ENCODE measurements at regions not wholly inside any gene's neighbourhood (a gene's known extent, or its start where the extent isn't known, plus 50 kb on each side); places are given as distances from the start of the nearest gene placed in this dataset.

- DNase-seq: no peak
- peaks cover 2 to 4% (median 2%) of the 10 kb centered on the region in 3 donors for H3K27me3 Mint-ChIP-seq (ENCODE audit: low read depth in 3 of 3)
- no peak overlapping the region for H3K27ac Mint-ChIP-seq
- no peaks in the 10 kb centered on the region for H3K36me3 Mint-ChIP-seq
- no peak overlapping the region for H3K4me3 Mint-ChIP-seq
- no peaks in the 10 kb centered on the region for H3K4me1 Mint-ChIP-seq
- H3K9me3 Mint-ChIP-seq: peaks cover 0 to 17% (median 1%) of the 10 kb centered on the region in 6 donors
These were observed 197.5 kb downstream of the BARX2 start for GRCh38 chr11:129573161-129573560.

GRCh38 chr11:129574431-129574830, 198.8 kb downstream of the BARX2 start:
- no peaks in the 10 kb centered on the region for H3K4me1 Mint-ChIP-seq
- H3K4me3 Mint-ChIP-seq: no peak overlapping the region
- H3K9me3 Mint-ChIP-seq: peaks cover 0 to 17% (median 1%) of the 10 kb centered on the region in 6 donors
- H3K27ac Mint-ChIP-seq: no peak overlapping the region
- no peaks in the 10 kb centered on the region for H3K36me3 Mint-ChIP-seq
- peaks cover 0 to 4% (median 3%) of the 10 kb centered on the region in 3 donors for H3K27me3 Mint-ChIP-seq (ENCODE audit: low read depth in 3 of 3)
- DNase-seq: no peak

- H3K27ac Mint-ChIP-seq: no peak overlapping the region
- H3K9me3 Mint-ChIP-seq: peaks cover 0 to 17% (median 1%) of the 10 kb centered on the region in 6 donors
- H3K4me3 Mint-ChIP-seq: no peak overlapping the region
- H3K4me1 Mint-ChIP-seq: no peaks in the 10 kb centered on the region
- no peak for DNase-seq
- no peaks in the 10 kb centered on the region for H3K36me3 Mint-ChIP-seq
- peaks cover 0 to 3% (median 2%) of the 10 kb centered on the region in 3 donors for H3K27me3 Mint-ChIP-seq (ENCODE audit: low read depth in 3 of 3)
These were observed 201.0 kb downstream of the BARX2 start for GRCh38 chr11:129576652-129577051.

- H3K27me3 Mint-ChIP-seq (ENCODE audit: low read depth in 3 of 3): peaks cover 0 to 4% (median 2%) of the 10 kb centered on the region in 3 donors
- no peaks in the 10 kb centered on the region for H3K4me1 Mint-ChIP-seq
- H3K4me3 Mint-ChIP-seq: no peak overlapping the region
- no peak overlapping the region for H3K27ac Mint-ChIP-seq
- H3K36me3 Mint-ChIP-seq: no peaks in the 10 kb centered on the region
- peaks cover 0 to 17% (median 1%) of the 10 kb centered on the region in 6 donors for H3K9me3 Mint-ChIP-seq
- no peak for DNase-seq
These were observed 202.4 kb downstream of the BARX2 start for GRCh38 chr11:129578006-129578405.

- DNase-seq: no peak
- Mint-ChIP-seq H3K27ac (no peak overlapping the region), H3K36me3 (no peaks in the 10 kb centered on the region), H3K4me1 (no peaks in the 10 kb centered on the region), H3K9me3 (peaks cover 0 to 7% (median 0%) of the 10 kb centered on the region in 6 donors), H3K27me3 (ENCODE audit: low read depth in 3 of 3) (peaks cover 0 to 4% (median 0%) of the 10 kb centered on the region in 3 donors), H3K4me3 (no peak overlapping the region)
These were observed 204.6 kb downstream of the BARX2 start for GRCh38 chr11:129580278-129580677.

DNA sequence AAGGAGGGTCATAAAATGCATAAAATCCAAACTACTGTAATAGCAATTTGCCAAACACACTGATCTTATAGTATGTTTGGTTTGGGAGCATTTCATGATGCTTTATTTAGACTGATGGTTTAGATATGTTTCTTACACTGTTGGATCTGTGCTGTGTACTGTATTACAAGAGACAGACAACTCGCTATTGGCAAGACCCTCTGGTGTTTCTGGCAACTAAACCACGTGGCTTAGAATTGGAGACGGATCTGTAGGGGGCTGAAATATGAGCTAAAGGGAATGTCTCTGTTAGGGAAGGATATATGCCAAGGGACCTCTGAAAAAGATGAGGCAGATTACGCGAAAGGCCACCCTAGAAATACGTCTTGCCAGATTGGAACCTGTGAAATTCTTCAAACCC, 208.7 kb downstream of the BARX2 start:
- DNase-seq: no peak
- no peak overlapping the region for H3K27ac Mint-ChIP-seq
- H3K4me3 Mint-ChIP-seq: no peak overlapping the region
- H3K9me3 Mint-ChIP-seq: no peaks in the 10 kb centered on the region
- no peaks in the 10 kb centered on the region for H3K36me3 Mint-ChIP-seq
- no peaks in the 10 kb centered on the region for H3K4me1 Mint-ChIP-seq
- peaks cover 0 to 5% (median 2%) of the 10 kb centered on the region in 3 donors for H3K27me3 Mint-ChIP-seq (ENCODE audit: low read depth in 3 of 3)

DNA sequence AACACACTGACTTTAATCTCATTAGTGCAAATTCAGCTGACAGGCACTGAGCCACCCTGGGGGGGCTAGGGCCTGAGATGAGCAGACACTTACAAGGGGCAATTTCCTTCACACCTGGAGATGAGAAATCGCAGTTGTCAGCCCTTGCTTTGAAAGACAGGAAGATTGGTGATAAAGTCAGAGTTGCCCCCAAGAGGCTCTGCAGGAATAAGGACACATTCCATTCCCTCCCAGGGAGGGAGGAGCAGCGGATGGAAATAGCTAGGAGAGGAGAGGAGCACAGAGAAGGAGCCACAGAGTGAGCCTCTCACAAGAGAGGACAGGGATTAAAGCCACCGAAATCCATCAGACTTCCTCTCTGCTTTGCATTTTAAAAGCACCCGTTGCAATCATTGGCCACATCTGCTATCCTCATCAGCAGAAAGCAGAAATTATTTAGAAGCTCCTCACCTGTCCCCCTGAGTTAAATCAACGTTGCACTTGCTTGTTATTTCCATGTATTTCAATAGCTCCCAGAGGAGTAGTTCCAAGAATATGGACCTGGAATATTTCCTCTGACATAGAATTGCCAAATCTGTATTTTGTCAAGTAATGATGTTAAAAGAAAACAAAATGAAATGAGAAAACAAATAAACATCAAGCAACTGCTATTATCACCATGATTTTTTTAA, 213.7 kb downstream of the BARX2 start:
- Mint-ChIP-seq H3K9me3 (no peaks in the 10 kb centered on the region), H3K27me3 (ENCODE audit: low read depth in 3 of 3) (peaks cover 0 to 2% (median 2%) of the 10 kb centered on the region in 3 donors), H3K4me3 (no peak overlapping the region), H3K4me1 (no peaks in the 10 kb centered on the region), H3K36me3 (no peaks in the 10 kb centered on the region), H3K27ac (no peak overlapping the region)
- no peak for DNase-seq

GRCh38 chr11:129590030-129590752, 214.5 kb downstream of the BARX2 start:
- Mint-ChIP-seq H3K4me3 (no peak overlapping the region), H3K4me1 (no peaks in the 10 kb centered on the region), H3K27me3 (ENCODE audit: low read depth in 3 of 3) (peaks cover 0 to 4% (median 2%) of the 10 kb centered on the region in 3 donors), H3K9me3 (no peaks in the 10 kb centered on the region), H3K27ac (no peak overlapping the region), H3K36me3 (no peaks in the 10 kb centered on the region)
- DNase-seq: no peak

GRCh38 chr11:129590753-129591475, 215.3 kb downstream of the BARX2 start:
- Mint-ChIP-seq H3K27me3 (ENCODE audit: low read depth in 3 of 3) (peaks cover 0 to 4% (median 2%) of the 10 kb centered on the region in 3 donors), H3K4me3 (no peak overlapping the region), H3K36me3 (no peaks in the 10 kb centered on the region), H3K4me1 (no peaks in the 10 kb centered on the region), H3K9me3 (no peaks in the 10 kb centered on the region), H3K27ac (no peak overlapping the region)
- DNase-seq: no peak

DNA sequence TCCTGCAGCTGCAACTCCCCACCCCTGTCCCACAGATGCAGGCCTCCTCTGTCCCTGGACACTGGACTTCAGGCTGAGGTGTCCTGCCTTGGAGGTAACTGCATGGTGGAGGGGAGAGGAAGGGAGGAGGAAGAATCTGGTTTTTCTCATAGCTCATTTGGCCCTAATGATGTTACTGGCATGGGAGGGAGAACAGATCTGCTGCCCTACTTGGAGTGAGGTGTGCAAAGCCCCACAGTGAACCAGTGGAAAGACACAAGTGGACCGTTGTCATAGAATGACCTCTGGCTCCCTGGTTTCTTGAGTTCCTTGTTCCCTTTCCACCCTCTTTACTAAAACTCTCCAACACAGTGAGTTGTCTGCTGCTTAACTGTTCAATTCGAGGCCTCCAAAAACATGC, 215.9 kb downstream of the BARX2 start:
- Mint-ChIP-seq H3K27ac (no peak overlapping the region), H3K36me3 (no peaks in the 10 kb centered on the region), H3K4me1 (no peaks in the 10 kb centered on the region), H3K9me3 (peaks cover 0 to 4% (median 0%) of the 10 kb centered on the region in 6 donors), H3K27me3 (ENCODE audit: low read depth in 3 of 3) (peaks cover 0 to 4% (median 2%) of the 10 kb centered on the region in 3 donors), H3K4me3 (no peak overlapping the region)
- DNase-seq: no peak

DNA sequence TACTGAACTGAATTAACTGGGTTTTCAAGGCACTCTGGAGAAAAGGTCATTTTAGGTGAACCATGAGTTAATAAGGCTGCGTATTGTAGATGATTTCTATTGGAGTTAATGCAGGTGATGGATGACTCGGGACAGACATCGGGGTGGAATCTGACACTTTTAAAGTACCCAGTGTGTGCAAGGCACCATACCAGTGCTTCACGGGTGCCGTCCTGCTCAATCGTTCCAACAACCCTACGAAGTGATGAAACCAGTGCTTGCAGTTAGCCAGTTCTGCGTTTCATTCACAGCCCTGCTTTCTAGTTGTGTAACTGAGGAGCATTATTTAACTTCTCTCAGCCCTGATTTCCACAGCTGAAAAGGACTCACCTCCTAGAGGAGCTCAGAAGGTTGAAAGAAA, 216.5 kb downstream of the BARX2 start:
- Mint-ChIP-seq H3K27ac (no peak overlapping the region), H3K36me3 (no peaks in the 10 kb centered on the region), H3K27me3 (ENCODE audit: low read depth in 3 of 3) (peaks cover 0 to 2% (median 2%) of the 10 kb centered on the region in 3 donors), H3K4me3 (no peak overlapping the region), H3K4me1 (no peaks in the 10 kb centered on the region), H3K9me3 (peaks cover 0 to 5% (median 0%) of the 10 kb centered on the region in 6 donors)
- DNase-seq: no peak

DNA sequence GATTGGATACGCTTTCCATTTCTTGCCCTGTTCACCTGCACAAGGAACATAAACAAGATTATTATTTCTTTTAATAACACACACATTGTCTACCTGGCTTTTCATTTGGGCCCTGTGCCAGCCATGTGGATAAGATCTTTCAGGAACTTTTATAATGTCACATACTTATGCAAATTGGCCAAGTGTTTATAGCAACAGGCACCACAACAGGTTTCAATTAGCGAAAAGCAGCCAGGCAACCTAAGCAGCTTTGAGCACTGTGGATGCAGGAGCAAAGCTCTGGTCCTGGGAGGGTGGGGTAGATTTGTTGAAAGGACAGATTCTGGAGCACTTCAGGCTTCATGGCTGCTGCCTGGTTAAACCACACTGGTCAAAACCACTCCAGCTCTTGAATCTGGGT, 217.4 kb downstream of the BARX2 start:
- Mint-ChIP-seq H3K27ac (no peak overlapping the region), H3K4me3 (no peak overlapping the region), H3K9me3 (peaks cover 0 to 9% (median 0%) of the 10 kb centered on the region in 6 donors), H3K27me3 (ENCODE audit: low read depth in 3 of 3) (peaks cover 0 to 3% (median 2%) of the 10 kb centered on the region in 3 donors), H3K36me3 (no peaks in the 10 kb centered on the region), H3K4me1 (no peaks in the 10 kb centered on the region)
- no peak for DNase-seq

- Mint-ChIP-seq H3K27ac (no peak overlapping the region), H3K27me3 (ENCODE audit: low read depth in 3 of 3) (peaks cover 0 to 3% (median 2%) of the 10 kb centered on the region in 3 donors), H3K36me3 (no peaks in the 10 kb centered on the region), H3K4me3 (no peak overlapping the region), H3K9me3 (peaks cover 0 to 9% (median 0%) of the 10 kb centered on the region in 6 donors), H3K4me1 (no peaks in the 10 kb centered on the region)
- no peak for DNase-seq
These were observed 219.7 kb downstream of the BARX2 start for GRCh38 chr11:129595038-129595962.
